ENCODE measurements at regions not wholly inside any gene's neighbourhood (a gene's known extent, or its start where the extent isn't known, plus 50 kb on each side); places are given as distances from the start of the nearest gene placed in this dataset.

GRCh38 chr4:167431371-167431770 lies 197.1 kb upstream of the SPOCK3 start:
- Histone ChIP-seq H3K27me3 (no peaks in the 10 kb centered on the region), H3K9me3 (no peaks in the 10 kb centered on the region), H3K4me1 (no peaks in the 10 kb centered on the region), H3K36me3 (no peaks in the 10 kb centered on the region), H3K4me3 (no peak overlapping the region), H3K27ac (no peak overlapping the region)
- TF ChIP-seq CTCF (IDR thresholded peaks at IDR 0.05): no peak
- no peak for TF ChIP-seq POLR2AphosphoS5 (IDR thresholded peaks at IDR 0.05)
- no peak for TF ChIP-seq EP300 (IDR thresholded peaks at IDR 0.05)
- no peak for TF ChIP-seq POLR2A (IDR thresholded peaks at IDR 0.05)
- 70% methylated on average over 3 of the region's 3 CpGs for WGBS
- DNase-seq (ENCODE audit: low spot score in 2 of 2): no peak

GRCh38 chr4:167435786-167436185 lies 201.5 kb upstream of the SPOCK3 start:
- no peak for DNase-seq (ENCODE audit: low spot score in 2 of 2)
- H3K27me3 ChIP-seq: no peaks in the 10 kb centered on the region
- no peak overlapping the region for H3K27ac ChIP-seq
- no peak for TF ChIP-seq CTCF (IDR thresholded peaks at IDR 0.05)
- no peak for TF ChIP-seq EP300 (IDR thresholded peaks at IDR 0.05)
- no peak for TF ChIP-seq POLR2AphosphoS5 (IDR thresholded peaks at IDR 0.05)
- no peak for TF ChIP-seq POLR2A (IDR thresholded peaks at IDR 0.05)
- WGBS: 93% methylated on average over 3 of the region's 3 CpGs
- no peaks in the 10 kb centered on the region for H3K9me3 ChIP-seq
- no peaks in the 10 kb centered on the region for H3K36me3 ChIP-seq
- H3K4me1 ChIP-seq: no peaks in the 10 kb centered on the region
- no peak overlapping the region for H3K4me3 ChIP-seq

GRCh38 chr4:167443841-167444240 lies 209.5 kb upstream of the SPOCK3 start:
- no peaks in the 10 kb centered on the region for H3K9me3 ChIP-seq
- TF ChIP-seq CTCF (IDR thresholded peaks at IDR 0.05) (no peak), POLR2AphosphoS5 (IDR thresholded peaks at IDR 0.05) (no peak)
- WGBS: 38% methylated on average over 2 of the region's 2 CpGs
- H3K36me3 ChIP-seq: no peaks in the 10 kb centered on the region
- H3K4me3 ChIP-seq: no peak overlapping the region
- no peak overlapping the region for H3K27ac ChIP-seq
- H3K27me3 ChIP-seq: no peaks in the 10 kb centered on the region
- H3K4me1 ChIP-seq: no peaks in the 10 kb centered on the region
- DNase-seq (ENCODE audit: low spot score in 2 of 2): no peak

- Histone ChIP-seq H3K4me1 (no peaks in the 10 kb centered on the region), H3K9me3 (no peaks in the 10 kb centered on the region), H3K27me3 (no peaks in the 10 kb centered on the region), H3K36me3 (no peaks in the 10 kb centered on the region), H3K4me3 (no peak overlapping the region), H3K27ac (no peak overlapping the region)
- DNase-seq (ENCODE audit: low spot score in 2 of 2): no peak
- 38% methylated on average over 3 of the region's 3 CpGs for WGBS
- TF ChIP-seq POLR2A (IDR thresholded peaks at IDR 0.05) (no peak), EP300 (IDR thresholded peaks at IDR 0.05) (no peak), CTCF (IDR thresholded peaks at IDR 0.05) (no peak), POLR2AphosphoS5 (IDR thresholded peaks at IDR 0.05) (no peak)
Observed at GRCh38 chr4:167452922-167453430, 218.7 kb upstream of the SPOCK3 start.

- 67% methylated on average over 9 of the region's 9 CpGs for WGBS
- no peaks in the 10 kb centered on the region for H3K36me3 ChIP-seq
Observed at GRCh38 chr4:167456619-167457018, 222.3 kb upstream of the SPOCK3 start.

More at GRCh38 chr4:167456619-167457018, 222.3 kb upstream of the SPOCK3 start:
- Histone ChIP-seq H3K4me3 (no peak overlapping the region), H3K4me1 (no peaks in the 10 kb centered on the region), H3K27ac (no peak overlapping the region), H3K9me3 (no peaks in the 10 kb centered on the region), H3K27me3 (no peaks in the 10 kb centered on the region)
- DNase-seq (ENCODE audit: low spot score in 2 of 2): no peak
- TF ChIP-seq EP300 (IDR thresholded peaks at IDR 0.05) (no peak), POLR2AphosphoS5 (IDR thresholded peaks at IDR 0.05) (no peak), POLR2A (IDR thresholded peaks at IDR 0.05) (no peak), CTCF (IDR thresholded peaks at IDR 0.05) (no peak)
